H1 (cell line): ENCODE measurements at regions not wholly inside any gene's neighbourhood (a gene's known extent, or its start where the extent isn't known, plus 50 kb on each side); places are given as distances from the start of the nearest gene placed in this dataset.

Experiments
- CTCF ChIA-PET: fragments of 300-600 bp; sonication (Branson Sonifier 250); formaldehyde crosslinking; loops from one replicate; lab custom pipeline; 2021; ENCODE audit not compliant: partially characterized antibody; lab: Charles Lee
- POLR2A ChIA-PET: fragments of 300-600 bp; sonication (Branson Sonifier 250); formaldehyde crosslinking; loops from one replicate; lab custom pipeline; 2021; ENCODE audit warnings: inconsistent platforms; ENCODE audit not compliant: partially characterized antibody; lab: Charles Lee
- DNase-seq, 2 experiments: peaks; one replicate each; pipeline versions ENCODE4 v3.0.0 to v3.0.0-alpha.2; 2010 to 2022; ENCODE audit warnings: low spot score in 2 of 2, low read depth in 1 of 2, mixed read lengths in 1 of 2
- FAIRE-seq: peaks from 2 replicates; lab custom pipeline; 2011; peaks lifted over from hg19 to GRCh38; lab: Jason Lieb, UNC
- H2AFZ ChIP-seq: 2 replicates; pipeline ENCODE4 v1.8.1; 2012; ENCODE audit warnings: low read length, inconsistent platforms
- H2AK5ac ChIP-seq: 2 replicates; pipeline ENCODE4 v1.6.1; 2013; ENCODE audit warnings: low read depth, low read length
- H2BK120ac ChIP-seq: replicated peaks from 2 replicates; pipeline ENCODE3; 2013; ENCODE audit warnings: low read depth, low read length, inconsistent platforms
- H2BK12ac ChIP-seq: 2 replicates; pipeline ENCODE4 v1.6.1; 2013; ENCODE audit warnings: low read depth, low read length
- H2BK15ac ChIP-seq: 2 replicates; pipeline ENCODE4 v1.6.1; 2013; ENCODE audit warnings: low read length
- H2BK20ac ChIP-seq: 2 replicates; pipeline ENCODE4 v1.6.1; 2013; ENCODE audit warnings: low read length
- H2BK5ac ChIP-seq: 2 replicates; pipeline ENCODE4 v1.6.1; 2013; ENCODE audit warnings: low read depth, low read length
- H3K14ac ChIP-seq: 2 replicates; pipeline ENCODE4 v1.6.1; 2013; ENCODE audit warnings: inconsistent platforms; ENCODE audit not compliant: insufficient read length
- H3K18ac ChIP-seq: 2 replicates; pipeline ENCODE4 v1.6.1; 2013; ENCODE audit warnings: low read length; ENCODE audit errors: extremely low read depth
- H3K23ac ChIP-seq: 2 replicates; pipeline ENCODE4 v1.6.1; 2013; ENCODE audit warnings: inconsistent platforms; ENCODE audit not compliant: insufficient read length
- H3K23me2 ChIP-seq: 2 replicates; pipeline ENCODE4 v1.6.1; 2013; ENCODE audit warnings: low read depth, low read length
- H3K27ac ChIP-seq: 2 replicates; pipeline ENCODE4 v1.6.1; 2011; ENCODE audit warnings: low read depth, low read length, inconsistent platforms
- H3K27me3 ChIP-seq, 4 experiments: replicated peaks in 1 of 4; 1 replicate in 1 of 4; 2 replicates in 3 of 4; pipeline versions ENCODE4 v1.6.1 to v1.8.1; 2011 to 2013; ENCODE audit warnings: low read length in 3 of 4, mild to moderate bottlenecking in 3 of 4, inconsistent platforms in 2 of 4, mixed read lengths in 2 of 4, moderate library complexity in 1 of 4; ENCODE audit not compliant: control insufficient read depth in 3 of 4, insufficient read depth in 3 of 4; ENCODE audit errors: extremely low read depth in 1 of 4
- H3K36me3 ChIP-seq, 4 experiments: 2 replicates each; pipeline versions ENCODE4 v1.6.1 to v1.8.1; 2011 to 2013; ENCODE audit warnings: mild to moderate bottlenecking in 4 of 4, low read length in 3 of 4, moderate library complexity in 2 of 4, control low read depth in 1 of 4, inconsistent platforms in 1 of 4; ENCODE audit not compliant: insufficient read depth in 4 of 4, control insufficient read depth in 2 of 4
- H3K4ac ChIP-seq: replicated peaks from 2 replicates; pipeline ENCODE3; 2013; ENCODE audit warnings: low read length, low read depth, mixed read lengths, inconsistent platforms; ENCODE audit not compliant: insufficient read length
- H3K4me1 ChIP-seq, 4 experiments: replicated peaks in 1 of 4; 1 replicate in 1 of 4; 2 replicates in 3 of 4; pipeline versions ENCODE4 v1.6.1 to v1.8.1; 2011 to 2013; ENCODE audit warnings: low read length in 3 of 4, inconsistent platforms in 2 of 4, mixed read lengths in 1 of 4; ENCODE audit not compliant: insufficient read depth in 4 of 4, control insufficient read depth in 3 of 4
- H3K4me2 ChIP-seq, 2 experiments: 2 replicates each; pipeline versions ENCODE4 v1.6.1 to v1.8.1; 2011 to 2013; ENCODE audit warnings: low read depth in 2 of 2, low read length in 2 of 2, control low read depth in 1 of 2, inconsistent platforms in 1 of 2, mild to moderate bottlenecking in 1 of 2; ENCODE audit not compliant: insufficient read depth in 1 of 2
- H3K4me3 ChIP-seq, 4 experiments: fragments of 200-600, 300-600 bp in 1 of 4; sonication (generic), shearing (Covaris generic), sonication (Bioruptor Twin) in 1 of 4; 2 replicates each; pipeline versions ENCODE4 v1.5.1 to v1.8.1; 2011 to 2016; ENCODE audit warnings: low read length in 4 of 4, low read depth in 3 of 4, control low read depth in 2 of 4, inconsistent platforms in 2 of 4, mild to moderate bottlenecking in 2 of 4, mixed read lengths in 1 of 4, moderate library complexity in 1 of 4; ENCODE audit not compliant: insufficient read depth in 2 of 4; ENCODE audit errors: extremely low read depth in 1 of 4
- H3K56ac ChIP-seq: replicated peaks from 2 replicates; pipeline ENCODE3; 2013; ENCODE audit warnings: low read depth, mild to moderate bottlenecking, mixed read lengths, low read length, inconsistent platforms; ENCODE audit not compliant: insufficient read length
- H3K79me1 ChIP-seq: 2 replicates; pipeline ENCODE4 v1.6.1; 2013; ENCODE audit warnings: low read depth, low read length, control low read depth
- H3K79me2 ChIP-seq, 2 experiments: 2 replicates each; pipeline versions ENCODE4 v1.6.1 to v1.8.1; 2012 to 2013; ENCODE audit warnings: low read length in 2 of 2, mild to moderate bottlenecking in 2 of 2, inconsistent platforms in 1 of 2; ENCODE audit not compliant: insufficient read depth in 2 of 2, control insufficient read depth in 1 of 2
- H3K9ac ChIP-seq, 4 experiments: replicated peaks in 1 of 4; 1 replicate in 1 of 4; 2 replicates in 3 of 4; pipeline versions ENCODE4 v1.6.1 to v1.8.1; 2011 to 2013; ENCODE audit warnings: low read depth in 3 of 4, low read length in 3 of 4, control low read depth in 2 of 4, mild to moderate bottlenecking in 2 of 4, moderate library complexity in 2 of 4, inconsistent platforms in 1 of 4; ENCODE audit errors: extremely low read depth in 1 of 4
- H3K9me3 ChIP-seq, 2 experiments: 2 replicates each; pipeline versions ENCODE4 v1.6.1 to v1.8.1; 2012 to 2013; ENCODE audit warnings: mild to moderate bottlenecking in 2 of 2, moderate library complexity in 2 of 2, control low read depth in 1 of 2, inconsistent platforms in 1 of 2, low read depth in 1 of 2, low read length in 1 of 2, mixed read lengths in 1 of 2; ENCODE audit not compliant: insufficient read depth in 2 of 2
- H4K20me1 ChIP-seq, 2 experiments: replicated peaks in 1 of 2; 2 replicates each; pipeline versions ENCODE3 to v1.8.1; 2011 to 2013; ENCODE audit warnings: inconsistent platforms in 2 of 2, low read length in 2 of 2, mild to moderate bottlenecking in 1 of 2; ENCODE audit not compliant: insufficient read depth in 2 of 2, control insufficient read depth in 1 of 2
- H4K5ac ChIP-seq: 2 replicates; pipeline ENCODE4 v1.6.1; 2013; ENCODE audit warnings: low read length, low read depth, mixed read lengths, inconsistent platforms; ENCODE audit not compliant: insufficient read length
- H4K8ac ChIP-seq: 2 replicates; pipeline ENCODE4 v1.8.0; 2013; ENCODE audit warnings: mild to moderate bottlenecking, moderate library complexity, low read length, inconsistent platforms; ENCODE audit not compliant: insufficient read depth; ENCODE audit errors: extremely low read depth
- H4K91ac ChIP-seq: replicated peaks from 2 replicates; pipeline ENCODE3; 2013; ENCODE audit warnings: low read length, mixed read lengths, inconsistent platforms; ENCODE audit not compliant: insufficient read length
- FOSL1 ChIP-seq: IDR thresholded peaks from 2 replicates; pipeline ENCODE4 v1.6.1; 2011; ENCODE audit warnings: mild to moderate bottlenecking, low read depth, low read length, moderate library complexity; ENCODE audit not compliant: insufficient read depth
- MAFK ChIP-seq: IDR thresholded peaks from 2 replicates; pipeline ENCODE4 v1.6.1; 2012; ENCODE audit warnings: low read depth, mild to moderate bottlenecking, improper control_type of control experiment, low read length
- RFX5 ChIP-seq: IDR thresholded peaks from 2 replicates; pipeline ENCODE4 v1.6.1; 2011; ENCODE audit warnings: low read depth, low read length, improper control_type of control experiment, borderline replicate concordance

DNA sequence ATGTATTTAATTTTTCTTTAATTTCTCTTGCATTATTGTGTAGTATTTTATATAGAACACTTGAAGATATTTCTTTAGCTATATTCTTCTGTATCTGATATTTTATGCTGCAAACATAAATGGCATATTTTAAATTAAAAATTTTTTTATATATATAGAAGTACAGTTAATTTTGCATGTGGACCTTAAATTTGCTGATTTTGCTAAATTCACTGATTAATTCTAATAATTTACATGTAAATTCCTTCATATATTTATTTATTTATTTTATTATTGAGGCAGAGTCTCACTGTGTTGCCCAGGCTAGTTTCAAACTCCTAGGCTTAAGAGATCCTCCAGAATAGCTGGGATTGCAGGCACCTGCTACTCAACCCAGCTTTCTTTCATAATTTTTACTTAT is 276.9 kb downstream of the PRR16 start:
- Histone ChIP-seq H3K23ac (no peak overlapping the region), H3K36me3 (no peaks in the 10 kb centered on the region), H2BK5ac (no peak overlapping the region), H3K9me3 (no peaks in the 10 kb centered on the region), H4K20me1 (no peaks in the 10 kb centered on the region), H3K23me2 (no peaks in the 10 kb centered on the region), H3K79me2 (no peaks in the 10 kb centered on the region), H2BK120ac (no peak overlapping the region), H2BK20ac (no peak overlapping the region), H3K9ac (no peak overlapping the region), H4K5ac (no peak overlapping the region), H2BK12ac (no peak overlapping the region), H4K8ac (no peak overlapping the region), H2AFZ (no peak overlapping the region), H3K27ac (no peak overlapping the region), H3K4me1 (peaks cover 0 to 2% (median 0%) of the 10 kb centered on the region in 4 experiments; a peak in 1 of 7 replicates), H3K18ac (no peak overlapping the region), H4K91ac (no peak overlapping the region), H3K79me1 (no peaks in the 10 kb centered on the region), H3K27me3 (no peaks in the 10 kb centered on the region), H3K56ac (no peak overlapping the region), H3K14ac (no peak overlapping the region), H3K4me2 (no peak overlapping the region), H3K4me3 (no peak overlapping the region), H2BK15ac (no peak overlapping the region), H2AK5ac (no peak overlapping the region), H3K4ac (no peak overlapping the region)
- POLR2A ChIA-PET, result no interaction called here
- FAIRE-seq (no peak), DNase-seq (no peak)
- TF ChIP-seq RFX5 (no peak), MAFK (0 out of 2 replicates have a peak, but pooled peaks have one; percentile 14), FOSL1 (no peak)
- TF ChIP-seq, all 59 proteins: peak for 1
- CTCF ChIA-PET, result interaction anchor here (1.3 kb wide), 1 partner anchor 9 kb away, joined by 3 read pairs; no protein-coding TSS in a partner anchor
